ENCODE measurements at regions not wholly inside any gene's neighbourhood (a gene's known extent, or its start where the extent isn't known, plus 50 kb on each side); places are given as distances from the start of the nearest gene placed in this dataset.

GRCh38 chr2:21305581-21305980 lies 181.8 kb downstream of the TDRD15 start:
- ATAC-seq (ENCODE audit: low read depth), result no peak
- BruUV-seq (replicated peaks), result no TSS peak
- no peaks in the 10 kb centered on the region for H3K36me3 ChIP-seq (ENCODE audit: control insufficient read depth, insufficient read depth, low read length)
- no peaks in the 10 kb centered on the region for H4K20me1 ChIP-seq (ENCODE audit: insufficient read depth, low read length)
- H4K5ac ChIP-seq (ENCODE audit: low read depth, low read length), result no peak overlapping the region
- DNase-seq, result no peak
- TF ChIP-seq RFX5 (IDR thresholded peaks at IDR 0.05; ENCODE audit: low read depth, low read length), result no peak
- TF ChIP-seq MAZ (IDR thresholded peaks at IDR 0.05; ENCODE audit: borderline replicate concordance, low read depth, low read length), result no peak
- no peak for TF ChIP-seq CHD1 (IDR thresholded peaks at IDR 0.05; ENCODE audit: low read depth, low read length)
- no peak for TF ChIP-seq SMC3 (IDR thresholded peaks at IDR 0.05; ENCODE audit: low read depth, low read length)
- no peak for TF ChIP-seq RCOR1 (IDR thresholded peaks at IDR 0.05; ENCODE audit: insufficient replicate concordance, low read length)
- no peak for TF ChIP-seq ELK1 (IDR thresholded peaks at IDR 0.05; ENCODE audit: borderline replicate concordance, low read depth, low read length)
- no peak for TF ChIP-seq NFE2L2 (IDR thresholded peaks at IDR 0.05; ENCODE audit: low read depth, low read length)
- no peak for TF ChIP-seq FOS (IDR thresholded peaks at IDR 0.05; ENCODE audit: low read depth, low read length)
- TF ChIP-seq USF2 (IDR thresholded peaks at IDR 0.05; ENCODE audit: low read depth, low read length), result no peak
- no peak overlapping the region for H4K8ac ChIP-seq (ENCODE audit: low read depth in 2 of 2, low read length in 2 of 2)
- H2AK5ac ChIP-seq (ENCODE audit: low read depth, low read length), result no peak overlapping the region
- no peak overlapping the region for H3K18ac ChIP-seq (ENCODE audit: low read depth, low read length)
- H2BK20ac ChIP-seq (ENCODE audit: low read depth, low read length), result no peak overlapping the region
- 93% methylated on average over 2 of the region's 3 CpGs; no CpG with 5 or more reads in 1 of the 2 experiments for WGBS, 2 experiments (ENCODE audit: extremely low coverage in 2 of 2, insufficient read length in 1 of 2)
- dilution Hi-C loops (cut with HindIII; ENCODE audit: low sequenced_read_pairs, unreplicated experiment) (no loop called here), intact Hi-C loops (cut with micrococcal nuclease) (no loop called here), in situ Hi-C loops (cut with MboI; ENCODE audit: low sequenced_read_pairs) (no loop called here)
- H3K56ac ChIP-seq (ENCODE audit: extremely low read depth, insufficient read depth, low read length), result no peak overlapping the region
- H3K4me3 ChIP-seq (ENCODE audit: insufficient read depth, low read depth, low read length), result no peak overlapping the region
- H2BK5ac ChIP-seq (ENCODE audit: low read depth, low read length, poor library complexity, severe bottlenecking), result no peak overlapping the region
- H3K27ac ChIP-seq (ENCODE audit: insufficient read depth, low read length), result no peak overlapping the region
- H3K4ac ChIP-seq (ENCODE audit: low read depth, low read length), result no peak overlapping the region
- H3K23ac ChIP-seq (ENCODE audit: low read depth, low read length), result no peak overlapping the region
- POLR2A ChIA-PET (ENCODE audit: unreplicated experiment), result no interaction called here
- H4K91ac ChIP-seq (ENCODE audit: insufficient read depth, low read depth, low read length), result no peak overlapping the region
- CTCF ChIA-PET, result interaction anchor here (0.9 kb wide), 1 partner anchor 12 kb away, joined by 4 read pairs; no protein-coding TSS in a partner anchor
- H2BK15ac ChIP-seq (ENCODE audit: low read depth, low read length), result no peak overlapping the region
- H3K4me1 ChIP-seq (ENCODE audit: control insufficient read depth, insufficient read depth, low read length), result no peaks in the 10 kb centered on the region
- H3K27me3 ChIP-seq (ENCODE audit: control insufficient read depth, insufficient read depth, low read length), result no peaks in the 10 kb centered on the region
- no peak overlapping the region for H3K9ac ChIP-seq (ENCODE audit: low read depth, low read length)
- no peak overlapping the region for H2AFZ ChIP-seq (replicated peaks; ENCODE audit: low read length, poor library complexity)
- H3K14ac ChIP-seq (replicated peaks; ENCODE audit: low read depth, low read length), result no peak overlapping the region
- H2AK9ac ChIP-seq (replicated peaks; ENCODE audit: low read depth, low read length, poor library complexity), result no peak overlapping the region
- H3K4me2 ChIP-seq (ENCODE audit: low read depth, low read length), result no peak overlapping the region
- H3K79me1 ChIP-seq (ENCODE audit: low read depth in 1 of 2, low read length in 2 of 2), result no peaks in the 10 kb centered on the region
- H2BK120ac ChIP-seq (ENCODE audit: low read depth, low read length), result no peak overlapping the region
- no peaks in the 10 kb centered on the region for H3K9me3 ChIP-seq (ENCODE audit: control insufficient read depth, insufficient read depth, low read length)
- H3K9me1 ChIP-seq (ENCODE audit: insufficient read depth, low read length), result no peaks in the 10 kb centered on the region

Data from IMR-90 (cell line).